Astrocyte (in vitro differentiated cells and primary cell): ENCODE measurements at regions not wholly inside any gene's neighbourhood (a gene's known extent, or its start where the extent isn't known, plus 50 kb on each side); places are given as distances from the start of the nearest gene placed in this dataset.

Experiments used
- EZH2 ChIP-seq: IDR thresholded peaks from 2 replicates; pipeline ENCODE4 v1.6.1; 2012; ENCODE audit warnings: mild to moderate bottlenecking, low read length, inconsistent platforms; ENCODE audit not compliant: insufficient read depth
- TF ChIP-seq, protein P1 (sequence below): IDR thresholded peaks from 2 replicates; pipeline ENCODE4 v1.5.1; 2011; ENCODE audit warnings: low read depth, mild to moderate bottlenecking, inconsistent platforms, low read length, moderate library complexity; ENCODE audit not compliant: insufficient read depth

DNA sequence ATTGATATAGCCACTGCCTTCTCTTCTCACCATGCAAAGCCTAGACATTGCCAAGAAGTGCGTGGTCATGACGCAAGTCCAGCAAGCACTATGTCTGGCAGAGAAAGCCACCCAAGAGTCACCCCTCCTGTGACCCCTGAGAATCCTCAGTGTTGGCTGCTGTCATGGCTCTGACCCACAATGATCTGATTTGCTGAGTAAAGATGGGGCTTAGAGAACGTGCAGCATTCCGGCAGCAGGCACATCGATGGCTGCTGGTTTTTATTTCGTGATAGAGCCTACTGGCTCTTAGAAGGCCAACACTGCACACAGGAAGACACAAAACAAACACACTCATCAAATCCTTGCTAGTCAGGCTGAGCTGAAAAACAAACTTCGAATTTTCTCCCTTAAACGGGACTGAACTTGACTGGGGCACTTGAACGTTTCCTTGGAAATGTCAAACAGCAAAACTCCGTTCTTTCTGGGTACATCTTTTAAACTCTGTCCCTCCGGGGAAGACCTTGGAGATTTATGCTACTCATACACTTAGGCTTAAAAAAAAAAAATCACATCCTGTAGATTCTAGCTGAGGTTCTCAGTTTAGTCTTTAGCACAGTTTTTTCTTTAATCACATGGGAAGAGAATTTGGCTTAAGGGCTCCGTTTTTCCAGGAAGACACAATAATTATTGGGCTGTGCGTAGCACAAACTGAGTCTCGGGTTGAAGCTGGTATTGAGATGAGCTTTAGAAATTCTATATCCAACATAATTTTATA, 88.2 kb upstream of the BASP1 start:
- TF ChIP-seq, protein P1, sequence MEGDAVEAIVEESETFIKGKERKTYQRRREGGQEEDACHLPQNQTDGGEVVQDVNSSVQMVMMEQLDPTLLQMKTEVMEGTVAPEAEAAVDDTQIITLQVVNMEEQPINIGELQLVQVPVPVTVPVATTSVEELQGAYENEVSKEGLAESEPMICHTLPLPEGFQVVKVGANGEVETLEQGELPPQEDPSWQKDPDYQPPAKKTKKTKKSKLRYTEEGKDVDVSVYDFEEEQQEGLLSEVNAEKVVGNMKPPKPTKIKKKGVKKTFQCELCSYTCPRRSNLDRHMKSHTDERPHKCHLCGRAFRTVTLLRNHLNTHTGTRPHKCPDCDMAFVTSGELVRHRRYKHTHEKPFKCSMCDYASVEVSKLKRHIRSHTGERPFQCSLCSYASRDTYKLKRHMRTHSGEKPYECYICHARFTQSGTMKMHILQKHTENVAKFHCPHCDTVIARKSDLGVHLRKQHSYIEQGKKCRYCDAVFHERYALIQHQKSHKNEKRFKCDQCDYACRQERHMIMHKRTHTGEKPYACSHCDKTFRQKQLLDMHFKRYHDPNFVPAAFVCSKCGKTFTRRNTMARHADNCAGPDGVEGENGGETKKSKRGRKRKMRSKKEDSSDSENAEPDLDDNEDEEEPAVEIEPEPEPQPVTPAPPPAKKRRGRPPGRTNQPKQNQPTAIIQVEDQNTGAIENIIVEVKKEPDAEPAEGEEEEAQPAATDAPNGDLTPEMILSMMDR, result no peak
- TF ChIP-seq EZH2, result no peak
